ENCODE measurements at regions not wholly inside any gene's neighbourhood (a gene's known extent, or its start where the extent isn't known, plus 50 kb on each side); places are given as distances from the start of the nearest gene placed in this dataset.

GRCh38 chr11:19578871-19579270 lies 133.8 kb upstream of the NAV2 start:
- TF ChIP-seq CTCF (IDR thresholded peaks at IDR 0.05; ENCODE audit: low read length) (no peak), EZH2 (IDR thresholded peaks at IDR 0.05; ENCODE audit: borderline replicate concordance, low read length) (no peak)

All from OCI-LY1 (cell line).